T-helper 9 cell (primary cell): ENCODE measurements at regions not wholly inside any gene's neighbourhood (a gene's known extent, or its start where the extent isn't known, plus 50 kb on each side); places are given as distances from the start of the nearest gene placed in this dataset.
"Not testable (repeated sequence)": the region's sequence is repeated elsewhere in the genome, so short reads cannot be mapped to it uniquely, and the experiment has no call there.

Source experiments
- DNase-seq: peaks from one replicate; pipeline ENCODE4 v3.0.0-alpha.2; 2020

DNA sequence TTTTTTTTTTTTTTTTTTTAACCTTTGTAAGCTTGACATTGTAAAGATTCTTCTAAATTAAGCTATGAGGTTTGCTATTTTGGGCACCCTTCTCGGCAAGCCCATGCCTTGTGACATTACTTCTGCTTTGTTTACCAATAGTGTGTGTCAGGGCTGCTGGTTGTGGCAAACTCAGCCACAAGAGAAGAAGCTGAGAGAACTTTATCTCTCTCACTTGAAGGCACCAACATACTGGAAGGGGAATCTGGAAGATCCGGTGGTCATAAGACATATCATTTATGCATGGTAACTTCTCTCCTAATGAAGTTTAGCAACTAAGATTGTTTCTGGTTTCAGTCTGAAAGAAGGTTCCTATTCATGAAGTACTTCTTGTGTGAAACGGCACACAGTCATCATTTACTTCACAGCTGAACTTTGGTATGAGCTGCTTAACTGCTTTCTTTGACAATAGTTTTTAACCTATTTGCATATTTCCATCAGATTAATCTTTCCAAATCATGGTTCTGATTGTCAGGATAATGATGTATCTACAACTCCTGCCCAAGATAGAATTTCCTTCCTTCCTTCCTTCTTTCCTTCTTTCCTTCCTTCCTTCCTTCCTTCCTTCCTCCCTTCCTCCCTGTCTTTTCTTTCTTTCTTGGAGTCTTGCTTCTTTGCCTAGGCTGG is 189.3 kb downstream of the NFKBIZ start:
- DNase-seq = no peak

GRCh38 chr3:102040144-102040543 is 190.8 kb downstream of the NFKBIZ start:
- DNase-seq = not testable (repeated sequence)

GRCh38 chr3:102053375-102053989 is 204.2 kb downstream of the NFKBIZ start:
- DNase-seq = no peak

GRCh38 chr3:102054543-102055080 is 205.3 kb downstream of the NFKBIZ start:
- DNase-seq = no peak

GRCh38 chr3:102057781-102058421 is 208.6 kb downstream of the NFKBIZ start:
- DNase-seq = no peak

GRCh38 chr3:102059145-102059943 is 210.0 kb downstream of the NFKBIZ start:
- no peak for DNase-seq

DNA sequence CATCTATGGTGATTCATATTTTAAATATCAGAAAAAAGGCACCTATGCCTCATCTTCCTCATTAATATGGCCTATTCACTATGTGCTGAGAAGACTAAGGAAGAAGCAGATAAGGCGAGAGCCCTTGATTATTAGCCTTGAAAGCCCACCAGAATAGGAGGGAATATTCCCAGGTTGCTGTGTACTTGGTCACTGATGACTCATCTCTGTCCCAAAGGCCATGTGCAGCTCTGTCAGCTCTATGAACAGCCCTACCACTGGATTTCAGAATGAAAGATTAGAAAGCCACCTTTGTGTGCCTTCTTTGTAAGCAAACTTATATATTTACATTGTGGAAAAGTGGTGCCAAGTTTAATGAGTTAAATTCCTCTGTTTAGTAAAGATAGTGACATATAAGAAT is 211.5 kb downstream of the NFKBIZ start:
- DNase-seq = no peak

- no peak for DNase-seq
These were observed 214.3 kb downstream of the NFKBIZ start for GRCh38 chr3:102063572-102063971.

DNA sequence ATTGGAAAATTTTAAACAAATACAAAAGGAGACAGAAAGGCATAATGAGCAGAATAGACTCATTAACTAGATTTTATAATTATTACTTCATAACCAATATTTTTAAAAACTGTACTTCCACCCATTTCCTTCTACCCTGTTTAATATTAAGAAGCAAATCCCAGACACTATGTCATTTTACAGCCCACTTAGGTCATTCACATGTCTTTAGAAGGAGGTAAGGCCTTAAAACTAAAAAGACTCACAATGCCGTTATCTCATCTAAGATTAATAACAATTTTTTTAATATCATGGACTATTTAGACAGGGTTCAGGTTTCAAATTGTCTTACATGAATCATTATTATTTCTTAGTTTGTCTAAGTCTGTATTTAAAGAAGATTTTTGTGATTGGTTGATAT is 217.2 kb downstream of the NFKBIZ start:
- no peak for DNase-seq

DNA sequence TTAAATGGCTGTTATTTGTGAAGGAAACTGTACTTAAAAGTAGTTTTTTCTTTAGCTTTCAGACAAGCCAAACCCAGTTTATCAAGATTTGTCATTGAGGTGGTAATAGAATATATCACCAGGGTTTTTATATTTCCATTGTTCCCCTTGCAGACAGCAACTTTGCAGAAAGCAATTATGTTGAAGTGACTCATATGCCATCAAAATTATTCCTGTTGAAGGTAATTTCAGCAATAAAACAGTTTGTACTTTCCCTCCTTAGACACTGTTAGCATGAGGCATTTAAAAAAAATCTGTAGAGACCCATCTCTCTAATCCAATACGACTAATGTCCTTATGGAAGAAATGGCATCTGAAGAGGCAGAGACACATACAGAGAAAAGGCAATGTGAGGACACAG is 219.0 kb downstream of the NFKBIZ start:
- DNase-seq = no peak

DNA sequence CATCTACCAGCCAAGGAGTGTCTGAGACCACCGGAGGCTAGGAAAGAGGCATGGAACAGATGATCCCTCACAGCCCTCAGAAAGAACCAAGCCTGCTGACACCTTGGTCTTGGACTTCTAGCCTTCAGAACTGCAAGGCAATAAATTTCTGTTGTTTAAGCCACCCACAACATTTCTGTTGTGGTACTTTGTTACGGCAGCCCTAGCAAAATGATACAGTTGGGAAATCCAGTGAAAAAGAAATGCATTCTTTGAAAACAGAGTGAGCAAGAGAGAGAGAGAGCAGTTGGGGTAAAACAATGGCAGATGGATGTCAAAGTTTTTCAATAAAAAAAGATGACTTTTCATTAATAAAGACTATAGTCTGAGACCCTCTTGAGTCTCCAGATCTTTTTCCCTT is 219.4 kb downstream of the NFKBIZ start:
- no peak for DNase-seq

GRCh38 chr3:102069211-102069662 is 219.9 kb downstream of the NFKBIZ start:
- DNase-seq = no peak

DNA sequence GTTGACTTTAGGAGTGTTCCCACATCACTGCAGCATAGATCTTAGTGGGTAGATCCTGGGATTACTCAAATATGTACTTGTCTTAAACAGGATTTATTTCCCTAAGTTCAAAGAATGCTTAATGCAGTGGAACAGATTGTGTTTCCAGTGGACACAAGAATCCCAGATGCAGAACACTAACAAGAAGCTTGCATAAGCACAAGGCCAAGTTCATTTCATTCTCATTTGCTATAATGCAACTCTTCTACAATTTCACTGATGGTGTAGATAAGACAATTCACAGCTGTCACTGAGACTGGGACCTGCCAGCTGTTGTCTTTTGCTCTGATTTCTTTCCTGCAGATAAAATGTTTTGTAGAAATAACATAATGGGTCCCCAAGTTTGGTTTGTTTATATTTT is 225.6 kb downstream of the NFKBIZ start:
- DNase-seq = no peak

- no peak for DNase-seq
These were observed 229.1 kb downstream of the NFKBIZ start for GRCh38 chr3:102078401-102078800.

GRCh38 chr3:102078854-102079808 is 229.8 kb downstream of the NFKBIZ start:
- no peak for DNase-seq

- no peak for DNase-seq
These were observed 230.5 kb downstream of the NFKBIZ start for GRCh38 chr3:102079809-102080197.

DNA sequence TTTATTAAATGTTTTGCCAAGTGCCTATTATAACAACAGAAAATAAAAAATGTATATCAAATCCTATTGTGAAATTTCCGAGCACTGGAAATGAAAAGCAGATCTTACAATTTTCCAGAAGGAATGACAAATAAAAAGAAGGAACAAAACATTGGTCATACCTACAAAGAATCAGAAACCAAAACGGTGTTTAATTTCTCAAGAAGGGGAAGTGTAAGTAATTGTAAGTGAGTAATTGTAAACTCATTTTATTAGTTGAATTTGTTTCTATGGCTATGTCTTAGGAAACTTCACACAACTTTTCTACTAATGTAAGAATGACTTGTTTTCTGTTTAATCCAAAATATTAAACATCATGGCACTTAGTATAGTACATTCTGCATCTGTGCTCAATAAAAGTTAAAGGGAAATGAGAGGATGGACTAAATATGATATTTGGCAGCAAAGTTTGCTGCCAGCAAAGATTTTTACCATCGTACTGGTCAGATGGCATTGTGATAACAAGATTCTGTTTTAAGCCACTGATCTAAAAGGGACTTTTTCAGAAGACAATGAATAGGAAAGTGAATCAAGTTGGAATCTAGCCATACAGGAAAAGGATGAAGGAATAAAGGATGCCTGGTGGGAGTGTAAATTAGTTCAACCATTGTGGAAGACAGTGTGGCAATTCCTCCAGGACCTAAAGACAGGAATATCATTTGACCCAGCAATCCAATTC is 232.4 kb downstream of the NFKBIZ start:
- no peak for DNase-seq

DNA sequence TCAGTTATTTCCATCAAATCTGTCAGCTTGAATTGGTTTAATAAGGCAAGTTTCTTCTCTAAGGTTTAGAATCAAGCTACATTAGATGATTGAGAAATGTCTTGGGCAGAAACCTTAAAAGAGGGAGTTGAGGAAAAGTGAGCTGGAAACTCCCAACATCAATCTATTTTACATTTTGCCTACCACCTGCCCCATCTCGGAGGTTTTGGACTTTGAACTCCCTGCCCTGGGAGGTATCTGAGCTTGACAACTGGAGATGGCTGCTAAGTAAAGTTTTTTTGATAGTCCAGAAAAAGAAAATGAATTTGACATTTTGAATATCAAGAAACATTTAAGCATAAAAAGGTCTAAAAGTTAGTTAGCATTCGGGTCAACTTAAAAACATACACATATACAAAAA is 234.2 kb downstream of the NFKBIZ start:
- no peak for DNase-seq

GRCh38 chr3:102084006-102084405 is 234.7 kb downstream of the NFKBIZ start:
- DNase-seq = no peak

- DNase-seq = no peak
These were observed 235.4 kb downstream of the NFKBIZ start for GRCh38 chr3:102084704-102085103.
